ENCODE measurements at regions not wholly inside any gene's neighbourhood (a gene's known extent, or its start where the extent isn't known, plus 50 kb on each side); places are given as distances from the start of the nearest gene placed in this dataset.
"Not testable (repeated sequence)": the region's sequence is repeated elsewhere in the genome, so short reads cannot be mapped to it uniquely, and the experiment has no call there.

DNA sequence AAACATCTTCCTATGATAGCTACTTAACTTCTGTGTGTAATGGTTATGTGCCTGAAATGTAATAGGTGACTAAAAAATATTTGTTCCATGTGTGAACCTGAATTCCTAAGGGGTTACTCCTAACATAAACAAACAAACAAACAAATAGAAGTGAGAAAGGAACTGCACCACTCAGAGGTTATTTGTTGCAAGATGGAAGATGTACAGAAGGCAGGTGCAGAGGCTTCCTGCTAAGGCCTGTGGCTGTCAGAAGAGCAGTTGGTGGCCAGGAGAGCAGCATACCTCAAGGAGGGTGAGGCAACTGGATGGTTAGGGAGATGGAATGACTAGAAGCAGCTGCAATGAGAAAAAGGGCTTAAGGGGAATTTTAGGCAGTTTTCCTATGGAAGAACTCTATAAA, 940.6 kb downstream of the TTLL7 start:
- H3K27ac ChIP-seq: no peak overlapping the region
- ATAC-seq: no peak
- no peaks in the 10 kb centered on the region for H3K9me3 ChIP-seq
- no peak overlapping the region for H3K4me3 ChIP-seq
- TF ChIP-seq, protein P1, sequence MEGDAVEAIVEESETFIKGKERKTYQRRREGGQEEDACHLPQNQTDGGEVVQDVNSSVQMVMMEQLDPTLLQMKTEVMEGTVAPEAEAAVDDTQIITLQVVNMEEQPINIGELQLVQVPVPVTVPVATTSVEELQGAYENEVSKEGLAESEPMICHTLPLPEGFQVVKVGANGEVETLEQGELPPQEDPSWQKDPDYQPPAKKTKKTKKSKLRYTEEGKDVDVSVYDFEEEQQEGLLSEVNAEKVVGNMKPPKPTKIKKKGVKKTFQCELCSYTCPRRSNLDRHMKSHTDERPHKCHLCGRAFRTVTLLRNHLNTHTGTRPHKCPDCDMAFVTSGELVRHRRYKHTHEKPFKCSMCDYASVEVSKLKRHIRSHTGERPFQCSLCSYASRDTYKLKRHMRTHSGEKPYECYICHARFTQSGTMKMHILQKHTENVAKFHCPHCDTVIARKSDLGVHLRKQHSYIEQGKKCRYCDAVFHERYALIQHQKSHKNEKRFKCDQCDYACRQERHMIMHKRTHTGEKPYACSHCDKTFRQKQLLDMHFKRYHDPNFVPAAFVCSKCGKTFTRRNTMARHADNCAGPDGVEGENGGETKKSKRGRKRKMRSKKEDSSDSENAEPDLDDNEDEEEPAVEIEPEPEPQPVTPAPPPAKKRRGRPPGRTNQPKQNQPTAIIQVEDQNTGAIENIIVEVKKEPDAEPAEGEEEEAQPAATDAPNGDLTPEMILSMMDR (IDR thresholded peaks at IDR 0.05 in 4 of 5, conservative IDR thresholded peaks at IDR 0.05 in 1 of 5): no peak
- TF ChIP-seq POLR2A (IDR thresholded peaks at IDR 0.05): no peak
- in situ Hi-C loops (cut with MboI; ENCODE audit: low sequenced_read_pairs in 4 of 4): no loop called here
- H3K27me3 ChIP-seq: no peaks in the 10 kb centered on the region
- intact Hi-C loops (cut with DNase I; ENCODE audit: low total_unique reads): no loop called here
- no peaks in the 10 kb centered on the region for H3K36me3 ChIP-seq
- no peak for DNase-seq
- no peaks in the 10 kb centered on the region for H3K4me1 ChIP-seq

DNA sequence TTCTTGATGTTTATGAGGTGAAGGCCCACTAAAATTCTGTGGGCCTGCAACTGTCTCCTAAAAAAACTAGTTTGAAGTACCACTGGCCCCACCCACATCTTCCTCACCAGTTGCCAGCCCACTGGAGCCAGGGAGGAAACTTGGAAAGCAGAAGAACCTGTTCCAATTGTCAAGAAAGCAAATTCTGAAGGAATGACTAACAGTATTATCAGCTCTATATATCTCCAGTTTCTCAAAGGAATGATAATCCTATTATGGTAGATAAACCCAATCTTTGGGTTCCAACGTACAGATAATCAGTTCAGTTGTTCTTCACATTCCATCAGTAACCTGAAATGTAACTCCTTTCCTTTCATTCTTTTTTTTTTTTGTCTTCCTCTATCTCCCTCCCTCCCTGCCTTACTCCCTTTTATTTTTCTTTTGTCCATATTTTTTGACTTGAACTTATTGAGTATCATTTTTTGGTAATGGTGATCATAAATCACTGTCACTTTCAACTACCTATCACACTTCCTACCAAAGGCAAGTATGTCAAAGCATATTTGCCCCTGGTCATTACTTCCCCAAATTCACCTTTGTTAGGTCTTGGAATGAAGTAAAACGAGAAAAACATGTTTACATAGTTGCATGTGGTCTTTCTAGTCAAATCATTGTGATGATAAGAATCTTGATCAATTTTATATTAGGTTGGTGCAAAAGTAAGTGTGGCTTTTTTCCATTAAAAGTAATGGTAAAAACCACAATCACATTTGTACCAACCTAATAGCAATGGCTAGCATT, 943.4 kb downstream of the TTLL7 start:
- no peaks in the 10 kb centered on the region for H3K36me3 ChIP-seq
- intact Hi-C loops (cut with DNase I; ENCODE audit: low total_unique reads): no loop called here
- H3K4me1 ChIP-seq: no peaks in the 10 kb centered on the region
- in situ Hi-C loops (cut with MboI; ENCODE audit: low sequenced_read_pairs in 4 of 4): no loop called here
- no peak for TF ChIP-seq POLR2A (IDR thresholded peaks at IDR 0.05)
- TF ChIP-seq, protein P1 (IDR thresholded peaks at IDR 0.05 in 4 of 5, conservative IDR thresholded peaks at IDR 0.05 in 1 of 5): no peak
- no peaks in the 10 kb centered on the region for H3K9me3 ChIP-seq
- no peak overlapping the region for H3K4me3 ChIP-seq
- ATAC-seq: no peak
- no peak overlapping the region for H3K27ac ChIP-seq
- DNase-seq: no peak
- no peaks in the 10 kb centered on the region for H3K27me3 ChIP-seq

DNA sequence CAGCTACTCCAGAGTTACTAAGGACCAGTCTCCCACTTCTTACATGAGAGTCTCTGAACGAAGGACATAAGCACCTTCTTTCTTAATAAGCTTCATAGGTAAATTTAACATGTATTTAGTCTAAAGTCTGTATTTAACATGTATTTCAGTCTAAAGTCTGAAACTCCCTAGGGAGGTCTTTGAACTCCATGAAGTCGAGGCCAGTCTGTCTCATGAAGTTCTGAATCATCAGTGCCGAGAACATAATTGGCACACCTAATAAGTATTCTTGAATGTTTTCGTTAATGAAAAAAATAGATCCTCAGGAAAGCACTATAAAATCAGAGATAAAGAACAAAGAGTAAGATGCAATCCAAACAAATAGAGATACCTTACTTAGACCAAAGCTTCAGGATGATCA, 945.5 kb downstream of the TTLL7 start:
- Histone ChIP-seq H3K4me1 (no peaks in the 10 kb centered on the region), H3K9me3 (no peaks in the 10 kb centered on the region), H3K4me3 (no peak overlapping the region), H3K27ac (no peak overlapping the region), H3K27me3 (no peaks in the 10 kb centered on the region), H3K36me3 (no peaks in the 10 kb centered on the region)
- TF ChIP-seq, protein P1 (IDR thresholded peaks at IDR 0.05 in 4 of 5, conservative IDR thresholded peaks at IDR 0.05 in 1 of 5): no peak
- no peak for TF ChIP-seq POLR2A (IDR thresholded peaks at IDR 0.05)
- intact Hi-C loops (cut with DNase I; ENCODE audit: low total_unique reads) (no loop called here), in situ Hi-C loops (cut with MboI; ENCODE audit: low sequenced_read_pairs in 4 of 4) (no loop called here)
- no peak for ATAC-seq
- no peak for DNase-seq

DNA sequence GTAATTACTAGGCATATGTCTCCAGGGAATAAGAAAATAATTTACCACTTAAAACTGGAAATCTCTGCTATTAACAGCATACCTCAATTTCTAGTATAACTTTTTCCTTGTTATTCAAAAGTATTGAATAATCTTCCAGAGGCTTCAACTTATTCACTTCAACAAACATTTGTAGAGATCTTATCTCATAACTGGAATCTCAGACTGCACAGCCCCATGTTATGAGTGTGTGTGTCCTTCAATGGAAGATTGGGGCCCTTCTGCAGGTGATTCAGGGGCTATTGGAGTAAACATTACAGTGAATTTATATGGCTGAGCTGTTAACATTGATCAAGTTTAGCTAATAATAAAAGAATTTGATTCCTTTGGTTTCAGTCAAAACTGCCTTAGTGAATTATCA, 946.1 kb downstream of the TTLL7 start:
- Histone ChIP-seq H3K4me1 (no peaks in the 10 kb centered on the region), H3K4me3 (no peak overlapping the region), H3K9me3 (no peaks in the 10 kb centered on the region), H3K27me3 (no peaks in the 10 kb centered on the region), H3K36me3 (no peaks in the 10 kb centered on the region), H3K27ac (no peak overlapping the region)
- in situ Hi-C loops (cut with MboI; ENCODE audit: low sequenced_read_pairs in 4 of 4) (no loop called here), intact Hi-C loops (cut with DNase I; ENCODE audit: low total_unique reads) (no loop called here)
- TF ChIP-seq POLR2A (IDR thresholded peaks at IDR 0.05): no peak
- TF ChIP-seq, protein P1 (IDR thresholded peaks at IDR 0.05 in 4 of 5, conservative IDR thresholded peaks at IDR 0.05 in 1 of 5): no peak
- ATAC-seq (no peak), DNase-seq (no peak)

DNA sequence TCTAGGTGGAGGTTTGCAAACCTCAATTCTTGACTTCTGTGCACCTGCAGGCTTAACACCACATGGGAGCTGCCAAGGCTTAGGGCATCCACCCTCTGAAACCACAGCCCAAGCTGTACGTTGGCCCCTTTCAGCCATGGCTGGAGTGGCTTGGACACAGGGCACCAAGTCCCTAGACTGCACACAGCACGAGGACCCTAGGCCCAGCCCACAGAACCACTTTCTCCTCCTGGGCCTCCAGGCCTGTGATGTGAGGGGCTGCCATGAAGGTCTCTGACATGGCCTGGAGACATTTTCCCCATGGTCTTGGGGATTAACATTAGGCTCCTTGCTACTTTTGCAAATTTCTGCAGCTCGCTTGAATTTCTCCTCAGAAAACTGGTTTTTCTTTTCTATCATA, 947.9 kb downstream of the TTLL7 start:
- ATAC-seq; in situ Hi-C loops (cut with MboI; ENCODE audit: low sequenced_read_pairs in 4 of 4); H3K27me3 ChIP-seq; H3K36me3 ChIP-seq; H3K9me3 ChIP-seq; H3K4me3 ChIP-seq; DNase-seq; intact Hi-C loops (cut with DNase I; ENCODE audit: low total_unique reads); H3K4me1 ChIP-seq; H3K27ac ChIP-seq: not testable (repeated sequence)

Measured in gastrocnemius medialis (tissue), 4 donors.